ENCODE measurements at regions not wholly inside any gene's neighbourhood (a gene's known extent, or its start where the extent isn't known, plus 50 kb on each side); places are given as distances from the start of the nearest gene placed in this dataset.

GRCh38 chr3:35254917-35255316, 384.4 kb upstream of the ARPP21 start:
- FAIRE-seq (no peak), DNase-seq (ENCODE audit: low read depth, low spot score) (no peak)
- TF ChIP-seq GATA2 (IDR thresholded peaks at IDR 0.05; ENCODE audit: insufficient read depth, insufficient read length, low read depth, low read length) = no peak
- TF ChIP-seq MAX (IDR thresholded peaks at IDR 0.05; ENCODE audit: insufficient read depth, insufficient read length) = no peak
- no peak for TF ChIP-seq JUN (IDR thresholded peaks at IDR 0.05; ENCODE audit: borderline replicate concordance, insufficient read depth, insufficient read length, low read depth)
- no peak for TF ChIP-seq FOS (IDR thresholded peaks at IDR 0.05; ENCODE audit: borderline replicate concordance, insufficient read depth, low read length)
- no peak for TF ChIP-seq MYC (IDR thresholded peaks at IDR 0.05; ENCODE audit: low read depth, low read length)
- TF ChIP-seq, protein P1, sequence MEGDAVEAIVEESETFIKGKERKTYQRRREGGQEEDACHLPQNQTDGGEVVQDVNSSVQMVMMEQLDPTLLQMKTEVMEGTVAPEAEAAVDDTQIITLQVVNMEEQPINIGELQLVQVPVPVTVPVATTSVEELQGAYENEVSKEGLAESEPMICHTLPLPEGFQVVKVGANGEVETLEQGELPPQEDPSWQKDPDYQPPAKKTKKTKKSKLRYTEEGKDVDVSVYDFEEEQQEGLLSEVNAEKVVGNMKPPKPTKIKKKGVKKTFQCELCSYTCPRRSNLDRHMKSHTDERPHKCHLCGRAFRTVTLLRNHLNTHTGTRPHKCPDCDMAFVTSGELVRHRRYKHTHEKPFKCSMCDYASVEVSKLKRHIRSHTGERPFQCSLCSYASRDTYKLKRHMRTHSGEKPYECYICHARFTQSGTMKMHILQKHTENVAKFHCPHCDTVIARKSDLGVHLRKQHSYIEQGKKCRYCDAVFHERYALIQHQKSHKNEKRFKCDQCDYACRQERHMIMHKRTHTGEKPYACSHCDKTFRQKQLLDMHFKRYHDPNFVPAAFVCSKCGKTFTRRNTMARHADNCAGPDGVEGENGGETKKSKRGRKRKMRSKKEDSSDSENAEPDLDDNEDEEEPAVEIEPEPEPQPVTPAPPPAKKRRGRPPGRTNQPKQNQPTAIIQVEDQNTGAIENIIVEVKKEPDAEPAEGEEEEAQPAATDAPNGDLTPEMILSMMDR (IDR thresholded peaks at IDR 0.05; ENCODE audit: extremely low read depth in 1 of 2, insufficient read depth in 1 of 2, low read depth in 1 of 2, low read length in 2 of 2) = no peak
- no peak for TF ChIP-seq POLR2AphosphoS5 (IDR thresholded peaks at IDR 0.05; ENCODE audit: insufficient read depth, low read depth, low read length)
- no peak for TF ChIP-seq EZH2 (IDR thresholded peaks at IDR 0.05; ENCODE audit: borderline replicate concordance, low read depth, low read length, severe bottlenecking)
- no peaks in the 10 kb centered on the region for H3K27me3 ChIP-seq (ENCODE audit: control insufficient read depth in 2 of 2, insufficient read depth in 2 of 2, low read length in 2 of 2)
- dilution Hi-C loops (cut with MboI; ENCODE audit: extremely low pct_ligation_motif_present, low sequenced_read_pairs) = no loop called here
- no peaks in the 10 kb centered on the region for H4K20me1 ChIP-seq (replicated peaks; ENCODE audit: control insufficient read depth, extremely low read depth, insufficient read depth, low read length)
- ChIA-PET CTCF (interaction anchor here (0.9 kb wide), 1 partner anchor 8 kb away, joined by 3 read pairs; no protein-coding TSS in a partner anchor), POLR2A (no interaction called here)
- no TSS peak for BruUV-seq (replicated peaks)
- no peaks in the 10 kb centered on the region for H3K9me3 ChIP-seq (replicated peaks; ENCODE audit: control insufficient read depth, insufficient read depth, low read length)
- no peak overlapping the region for H3K27ac ChIP-seq (ENCODE audit: insufficient read depth, low read depth, low read length)
- intact Hi-C loops (cut with micrococcal nuclease) = no loop called here
- H3K4me1 ChIP-seq (ENCODE audit: control insufficient read depth, extremely low read depth, insufficient read depth, low read length) = no peaks in the 10 kb centered on the region
- no peak overlapping the region for H2AFZ ChIP-seq (ENCODE audit: low read depth, low read length)
- H3K36me3 ChIP-seq (ENCODE audit: control insufficient read depth in 2 of 2, extremely low read depth in 1 of 2, insufficient read depth in 2 of 2, low read length in 2 of 2) = no peaks in the 10 kb centered on the region
- H3K9me1 ChIP-seq (replicated peaks; ENCODE audit: control insufficient read depth, extremely low read depth, insufficient read depth, low read length) = no peaks in the 10 kb centered on the region
- H3K4me2 ChIP-seq (ENCODE audit: insufficient read depth, low read length) = no peak overlapping the region
- H3K4me3 ChIP-seq (replicated peaks in 1 of 3; ENCODE audit: insufficient read depth in 1 of 3, low read depth in 1 of 3, low read length in 3 of 3) = no peak overlapping the region
- H3K79me2 ChIP-seq (ENCODE audit: control insufficient read depth, insufficient read depth, low read length) = no peaks in the 10 kb centered on the region
- H3K9ac ChIP-seq (replicated peaks; ENCODE audit: extremely low read depth, insufficient read depth, low read length) = no peak overlapping the region

Data from endothelial cell of umbilical vein (primary cell).